Renal cortex interstitium (tissue), 11 donors: ENCODE measurements at regions not wholly inside any gene's neighbourhood (a gene's known extent, or its start where the extent isn't known, plus 50 kb on each side); places are given as distances from the start of the nearest gene placed in this dataset.
"Not testable (repeated sequence)": the region's sequence is repeated elsewhere in the genome, so short reads cannot be mapped to it uniquely, and the experiment has no call there.

Source experiments
- DNase-seq, 11 donors: peaks; one replicate each; pipeline ENCODE4 v3.0.0-alpha.2; 2013; ENCODE audit warnings: low read depth in 9 of 11, low spot score in 4 of 11; ENCODE audit errors: extremely low read depth in 1 of 11

DNA sequence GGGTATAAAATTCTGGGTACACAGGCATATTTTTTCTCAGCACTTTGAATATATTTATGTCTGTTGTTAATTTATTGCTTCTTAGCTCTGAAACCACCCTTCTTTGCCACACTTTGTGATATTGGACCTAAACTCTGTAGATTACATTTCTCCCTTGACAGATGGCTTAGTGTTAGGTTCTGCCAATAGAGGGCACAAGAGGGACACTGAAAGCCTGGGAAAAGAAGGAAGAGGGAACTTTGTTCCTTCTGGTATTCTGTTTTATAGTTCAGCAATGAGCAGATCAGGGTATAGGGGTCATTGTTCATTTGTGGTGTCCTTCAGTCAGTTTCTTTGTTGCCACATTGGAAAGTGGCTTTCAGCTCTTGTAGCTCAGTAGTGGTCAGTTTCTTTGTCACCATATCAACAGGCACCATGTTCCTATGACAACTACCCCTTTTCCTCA lies 423.5 kb upstream of the PROX1 start:
- DNase-seq: no peak

DNA sequence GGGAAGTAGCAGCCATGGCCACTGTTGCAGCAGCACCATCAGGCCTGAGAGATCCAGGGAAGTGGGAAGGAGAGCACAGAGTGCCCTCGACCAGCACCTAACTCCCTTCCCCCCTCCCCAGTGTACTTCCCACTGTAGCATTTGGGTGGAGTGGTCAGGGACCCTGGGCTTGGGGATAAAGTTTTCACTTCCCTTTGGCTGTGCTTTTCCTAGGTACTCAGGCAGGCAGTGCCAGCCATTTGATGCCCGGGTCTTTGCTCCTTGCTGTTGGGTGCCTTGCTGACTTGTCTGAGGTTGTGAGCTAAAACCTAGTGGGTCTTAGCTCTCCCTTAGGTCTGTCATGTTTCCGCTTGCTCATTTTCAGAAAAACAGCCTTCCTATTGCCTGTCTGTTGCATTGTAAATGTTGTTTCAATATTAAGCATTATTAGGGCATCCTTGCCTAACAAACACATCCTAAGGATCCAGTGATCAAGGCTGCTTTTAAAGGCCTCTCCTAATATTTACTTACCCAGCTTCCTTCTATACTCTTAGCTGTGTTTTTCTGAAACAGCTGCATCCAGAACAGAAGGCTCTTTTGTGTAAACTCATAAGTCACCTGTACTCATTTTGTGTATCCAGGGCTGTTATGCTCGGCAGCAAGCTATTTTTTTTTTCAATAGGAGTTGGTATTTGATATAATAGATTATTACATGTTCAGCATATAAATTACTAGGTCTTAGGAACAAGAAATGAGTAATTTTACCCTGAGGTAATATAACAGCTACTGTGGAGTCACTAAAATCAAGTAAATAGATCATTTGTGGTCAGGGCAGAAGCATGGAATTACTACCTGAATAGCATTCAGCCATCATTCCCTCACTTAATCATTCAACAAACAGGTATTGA lies 418.6 kb upstream of the PROX1 start:
- no peak for DNase-seq

DNA sequence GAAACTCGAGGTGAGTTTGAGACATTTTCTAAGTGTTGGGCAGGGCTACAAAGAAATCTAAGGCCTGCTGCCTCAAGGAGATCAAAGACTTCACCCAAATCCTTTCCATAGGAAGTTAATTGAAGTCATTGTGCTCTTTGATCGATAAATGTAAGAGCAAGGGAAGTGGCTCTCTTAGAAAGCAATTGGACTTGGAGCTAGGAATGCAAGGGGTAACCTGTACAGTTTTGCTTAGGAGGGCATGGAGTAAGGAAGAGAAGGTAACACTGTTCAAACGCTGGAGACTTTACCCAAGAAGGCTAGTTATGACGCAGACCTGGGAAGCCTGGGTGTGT lies 418.0 kb upstream of the PROX1 start:
- no peak for DNase-seq

GRCh38 chr1:213570487-213570886 lies 417.3 kb upstream of the PROX1 start:
- DNase-seq: no peak

GRCh38 chr1:213571419-213571818 lies 416.4 kb upstream of the PROX1 start:
- no peak for DNase-seq

- DNase-seq: no peak
Measured at GRCh38 chr1:213571843-213572242, 415.9 kb upstream of the PROX1 start.

DNA sequence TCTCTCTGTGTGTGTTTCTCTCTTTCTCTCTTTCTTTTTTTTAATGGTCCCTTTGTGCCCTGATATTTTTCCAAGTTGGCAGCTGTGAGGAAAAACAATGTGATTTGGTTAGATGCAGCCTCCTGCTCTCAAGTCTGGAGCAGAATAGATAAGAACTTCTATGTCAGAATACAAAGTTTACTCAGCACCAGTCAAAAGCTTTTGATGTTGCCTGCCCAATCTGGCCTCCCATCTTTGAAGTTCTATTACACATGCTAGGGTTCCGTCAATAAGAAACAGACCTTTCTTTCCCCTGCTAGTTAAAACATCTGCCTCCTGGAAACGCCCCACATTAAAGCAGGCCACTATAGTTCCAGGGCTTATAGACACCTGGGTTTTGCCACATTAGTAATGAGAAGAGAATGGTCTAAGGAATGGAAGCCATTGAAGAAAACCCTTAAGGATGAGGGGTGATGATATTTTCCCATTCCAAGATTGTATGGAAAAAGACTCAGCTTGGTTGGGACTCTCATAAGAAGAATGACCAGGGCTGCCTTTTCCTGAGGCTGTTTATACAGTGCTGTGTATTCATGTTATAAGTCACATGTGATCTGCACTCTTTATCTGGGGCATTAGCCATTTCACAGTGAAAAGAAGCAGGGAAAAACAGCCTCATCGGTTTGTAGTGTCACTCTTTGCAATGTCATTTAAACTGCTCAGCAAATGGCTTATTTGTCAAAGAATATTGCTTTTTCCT lies 414.7 kb upstream of the PROX1 start:
- no peak for DNase-seq

GRCh38 chr1:213573648-213574009 lies 414.1 kb upstream of the PROX1 start:
- DNase-seq: no peak

- DNase-seq: no peak
Measured at GRCh38 chr1:213582976-213583567, 404.7 kb upstream of the PROX1 start.

GRCh38 chr1:213584272-213584671 lies 403.5 kb upstream of the PROX1 start:
- no peak for DNase-seq

DNA sequence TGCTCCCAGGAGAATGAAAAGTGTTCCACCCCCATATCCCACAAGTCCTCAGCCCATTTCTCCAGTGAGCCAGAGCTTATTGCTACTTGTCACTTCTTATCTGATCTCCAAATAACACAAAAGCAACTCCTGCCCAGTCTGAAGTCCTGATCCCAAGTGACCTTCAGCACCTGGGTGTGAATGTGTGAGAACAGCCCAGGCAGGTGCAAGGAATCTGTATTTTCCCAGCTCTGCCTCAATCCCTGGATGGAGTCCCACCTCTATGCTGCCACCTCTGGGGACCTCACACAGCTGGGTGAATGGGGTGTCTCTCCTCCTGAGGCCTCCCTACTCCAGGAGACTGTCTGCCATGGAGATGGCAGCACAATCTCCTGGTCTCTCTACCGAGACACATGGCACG lies 402.4 kb upstream of the PROX1 start:
- no peak for DNase-seq

GRCh38 chr1:213585959-213586586 lies 401.7 kb upstream of the PROX1 start:
- DNase-seq: peak in 5 of 11 donors; percentile 6 to 9 (median 9)

GRCh38 chr1:213586587-213586972 lies 401.2 kb upstream of the PROX1 start:
- DNase-seq: no peak

GRCh38 chr1:213596729-213597128 lies 391.0 kb upstream of the PROX1 start:
- no peak for DNase-seq

DNA sequence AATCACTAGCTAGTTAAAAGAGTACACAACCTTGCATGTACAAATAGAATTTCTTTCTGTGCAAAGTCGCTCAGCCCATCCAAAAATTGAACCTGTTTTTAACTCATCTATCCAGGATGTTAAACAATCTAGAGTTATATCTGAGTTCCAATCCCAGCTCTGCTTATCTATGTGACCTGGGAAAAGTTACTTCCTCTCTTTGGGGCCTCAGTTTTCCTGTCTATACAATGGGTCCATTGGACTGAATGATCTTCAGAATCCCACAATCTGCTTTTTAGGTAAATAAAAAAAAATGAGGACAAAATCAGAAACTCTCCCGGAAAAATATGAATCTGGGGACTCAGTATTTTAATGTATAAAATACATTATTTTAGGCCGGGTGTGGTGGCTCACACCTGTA lies 389.5 kb upstream of the PROX1 start:
- DNase-seq: no peak

GRCh38 chr1:213600879-213601278 lies 386.9 kb upstream of the PROX1 start:
- no peak for DNase-seq

DNA sequence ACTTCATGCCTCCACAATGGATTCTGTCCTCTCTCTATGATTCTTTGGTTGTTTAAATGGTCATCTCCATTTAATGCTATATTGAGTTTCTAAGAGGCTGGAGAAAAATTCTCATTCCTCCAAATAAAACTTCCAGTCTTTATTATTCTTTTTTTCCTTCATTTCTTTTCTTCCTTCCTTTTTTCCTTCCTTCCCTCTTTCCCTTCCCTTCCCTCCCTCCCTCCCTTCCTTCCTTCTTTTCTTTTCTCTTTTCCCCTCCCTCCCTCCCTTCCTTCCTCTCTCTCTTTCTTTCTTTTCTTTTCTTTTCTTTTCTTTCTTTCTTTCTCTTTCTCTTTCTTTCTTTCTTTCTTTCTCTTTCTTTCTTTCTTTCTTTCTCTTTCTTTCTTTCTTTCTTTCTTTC lies 386.1 kb upstream of the PROX1 start:
- DNase-seq: not testable (repeated sequence)

DNA sequence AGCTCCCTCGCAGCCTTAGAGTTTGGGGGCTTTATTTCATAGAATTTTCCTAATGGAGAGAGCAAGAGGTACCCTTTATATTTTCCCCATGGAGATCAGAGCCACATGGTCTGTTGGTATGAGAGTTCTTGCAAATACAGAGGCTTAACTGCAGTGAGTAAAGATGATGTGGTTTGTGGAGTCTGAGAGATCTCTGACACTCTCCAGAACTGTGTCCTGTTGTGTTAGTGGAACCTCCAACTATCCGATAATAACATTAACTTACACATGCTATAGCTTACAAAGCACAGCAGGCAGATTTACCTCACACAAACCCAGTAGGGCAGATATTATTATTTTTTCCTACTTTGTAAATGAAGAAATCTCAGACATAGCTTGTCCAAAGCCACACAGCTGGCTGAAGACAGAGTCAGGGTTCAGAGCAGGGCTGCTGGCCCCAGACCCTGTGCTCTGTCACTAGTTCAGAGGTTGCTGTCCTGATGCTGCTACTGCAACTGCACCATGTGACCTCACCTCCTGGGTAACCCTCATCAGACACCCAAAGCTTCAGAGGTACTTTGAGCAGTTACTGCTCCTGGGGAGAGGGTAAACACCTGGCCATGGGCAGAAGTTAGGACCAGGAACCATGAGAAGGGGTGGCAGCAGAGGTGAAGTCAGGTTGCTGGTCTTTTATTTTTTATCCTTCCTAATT lies 384.8 kb upstream of the PROX1 start:
- no peak for DNase-seq

DNA sequence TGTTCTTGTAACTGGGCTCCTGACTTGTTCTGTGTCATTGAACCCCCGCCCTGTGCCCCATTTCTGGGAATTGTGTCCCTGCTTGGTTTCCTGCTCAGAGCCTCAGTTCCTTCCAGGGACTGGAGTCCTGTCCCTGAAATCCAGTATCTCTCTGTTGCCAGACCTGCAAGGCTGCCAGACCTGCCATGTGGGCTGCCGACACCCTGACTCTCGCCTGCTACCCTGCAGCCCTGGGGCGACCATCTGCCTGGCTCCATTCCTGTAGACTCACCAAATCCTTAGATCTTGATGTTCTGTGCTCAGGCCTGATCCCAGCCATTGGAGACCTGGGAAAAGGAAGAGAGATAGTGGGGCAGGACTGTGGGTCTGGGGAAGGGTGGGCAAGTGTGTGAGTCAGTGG lies 383.3 kb upstream of the PROX1 start:
- DNase-seq: no peak
